Kidney epithelial cell (primary cell): ENCODE measurements at regions not wholly inside any gene's neighbourhood (a gene's known extent, or its start where the extent isn't known, plus 50 kb on each side); places are given as distances from the start of the nearest gene placed in this dataset.

Experiments
- DNase-seq: peaks from one replicate; pipeline ENCODE4 v3.0.0-alpha.2; 2010; ENCODE audit warnings: low read depth
- H3K27me3 ChIP-seq: 2 replicates; pipeline ENCODE4 v1.6.0; 2011; ENCODE audit warnings: low read length; ENCODE audit not compliant: control insufficient read depth, insufficient read depth
- H3K36me3 ChIP-seq: 2 replicates; pipeline ENCODE4 v1.5.1; 2011; ENCODE audit warnings: low read length; ENCODE audit not compliant: control insufficient read depth, insufficient read depth
- H3K4me3 ChIP-seq: 2 replicates; pipeline ENCODE4 v1.5.1; 2011; ENCODE audit warnings: low read depth, mild to moderate bottlenecking, control low read depth, low read length
- CTCF ChIP-seq: IDR thresholded peaks from 2 replicates; pipeline ENCODE4 v1.5.1; 2011; ENCODE audit warnings: mild to moderate bottlenecking, moderate library complexity, low read length, control low read depth, inconsistent platforms; ENCODE audit not compliant: insufficient read depth, poor library complexity, severe bottlenecking

GRCh38 chr9:91143162-91143561, 218.6 kb downstream of the AUH start:
- DNase-seq: no peak
- Histone ChIP-seq H3K4me3 (no peak overlapping the region), H3K27me3 (no peaks in the 10 kb centered on the region), H3K36me3 (no peaks in the 10 kb centered on the region)
- TF ChIP-seq CTCF: no peak

- no peak overlapping the region for H3K4me3 ChIP-seq
- no peaks in the 10 kb centered on the region for H3K36me3 ChIP-seq
- TF ChIP-seq CTCF: no peak
- no peaks in the 10 kb centered on the region for H3K27me3 ChIP-seq
- DNase-seq: no peak
These were observed 218.1 kb downstream of the AUH start for GRCh38 chr9:91143642-91144041.

- no peak for TF ChIP-seq CTCF
- Histone ChIP-seq H3K36me3 (no peaks in the 10 kb centered on the region), H3K4me3 (no peak overlapping the region), H3K27me3 (no peaks in the 10 kb centered on the region)
- no peak for DNase-seq
These were observed 216.9 kb downstream of the AUH start for GRCh38 chr9:91144769-91145168.

GRCh38 chr9:91145496-91145895, 216.2 kb downstream of the AUH start:
- no peak for TF ChIP-seq CTCF
- Histone ChIP-seq H3K4me3 (no peak overlapping the region), H3K36me3 (no peaks in the 10 kb centered on the region), H3K27me3 (no peaks in the 10 kb centered on the region)
- no peak for DNase-seq

- Histone ChIP-seq H3K36me3 (no peaks in the 10 kb centered on the region), H3K4me3 (no peak overlapping the region), H3K27me3 (no peaks in the 10 kb centered on the region)
- no peak for TF ChIP-seq CTCF
- no peak for DNase-seq
These were observed 215.2 kb downstream of the AUH start for GRCh38 chr9:91146391-91147019.

- DNase-seq: no peak
- no peak for TF ChIP-seq CTCF
- Histone ChIP-seq H3K36me3 (no peaks in the 10 kb centered on the region), H3K4me3 (no peak overlapping the region), H3K27me3 (no peaks in the 10 kb centered on the region)
These were observed 214.5 kb downstream of the AUH start for GRCh38 chr9:91147079-91147708.
